CD4-positive, alpha-beta T cell treated with Interleukin-17A for 4 hours (primary cell): ENCODE measurements at regions not wholly inside any gene's neighbourhood (a gene's known extent, or its start where the extent isn't known, plus 50 kb on each side); places are given as distances from the start of the nearest gene placed in this dataset.
"Not testable (repeated sequence)": the region's sequence is repeated elsewhere in the genome, so short reads cannot be mapped to it uniquely, and the experiment has no call there.

Source experiments
- DNase-seq: peaks from one replicate; pipeline ENCODE4 v3.0.0-alpha.2; 2020; ENCODE audit warnings: mixed read lengths

DNA sequence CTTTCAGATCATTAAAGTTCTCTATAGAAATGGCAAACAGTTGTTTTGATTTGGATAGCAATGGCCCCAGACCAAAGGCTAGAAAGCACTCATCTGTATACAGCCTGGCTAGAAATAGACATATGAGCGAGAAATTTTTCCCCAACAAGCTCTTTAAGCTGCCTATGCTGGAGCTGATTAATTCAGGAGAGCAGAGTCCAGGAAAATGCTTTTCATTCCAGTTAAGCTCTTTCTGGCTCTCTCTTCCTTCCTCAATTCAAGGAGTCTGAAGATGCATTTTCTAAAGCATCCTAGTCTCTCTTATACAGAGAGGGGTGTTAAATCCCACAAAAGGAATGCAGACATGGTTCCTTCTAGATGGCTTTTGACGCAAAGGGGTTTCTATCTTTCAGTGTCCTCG is 141.7 kb upstream of the RAI2 start:
- DNase-seq = no peak

DNA sequence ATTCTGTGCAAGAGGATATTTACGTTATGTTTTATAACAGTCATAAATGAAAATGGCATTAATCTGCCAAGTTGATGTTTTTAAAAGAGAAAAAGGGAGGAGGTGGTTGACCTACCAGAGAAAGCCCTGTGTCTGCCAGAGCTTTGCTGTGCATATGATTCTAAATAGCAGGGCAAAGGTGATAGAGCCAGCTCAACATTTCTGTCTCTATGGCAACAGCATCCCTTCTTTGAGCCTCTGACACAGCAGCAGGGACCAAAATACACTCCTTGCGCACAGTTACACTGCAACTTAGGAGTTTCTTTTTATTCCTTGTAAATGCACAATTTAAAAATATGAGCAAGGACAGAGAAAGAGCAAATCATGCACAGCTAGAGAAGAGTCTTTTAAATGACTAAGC is 133.3 kb upstream of the RAI2 start:
- DNase-seq = no peak

GRCh38 chrX:17993062-17993461 is 132.0 kb upstream of the RAI2 start:
- no peak for DNase-seq

DNA sequence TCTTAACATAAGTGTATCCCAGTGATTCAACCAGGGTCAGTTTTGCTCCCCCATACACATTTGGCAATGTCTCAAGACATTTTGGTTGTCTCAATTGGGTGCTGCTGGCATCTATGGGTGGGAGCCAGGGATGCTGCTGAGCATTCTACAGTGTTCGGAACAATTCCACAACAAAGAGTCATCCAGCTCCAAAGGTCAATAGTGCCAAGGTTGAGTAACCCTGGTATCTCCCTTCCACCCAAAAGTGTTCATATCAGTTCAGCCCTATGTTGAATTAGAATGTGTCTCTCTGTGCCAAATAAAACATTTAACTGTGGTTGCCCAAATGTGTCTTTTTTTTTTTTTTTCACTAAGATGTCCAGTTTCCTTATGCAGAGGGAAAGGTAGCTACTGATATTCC is 129.4 kb upstream of the RAI2 start:
- DNase-seq = no peak

DNA sequence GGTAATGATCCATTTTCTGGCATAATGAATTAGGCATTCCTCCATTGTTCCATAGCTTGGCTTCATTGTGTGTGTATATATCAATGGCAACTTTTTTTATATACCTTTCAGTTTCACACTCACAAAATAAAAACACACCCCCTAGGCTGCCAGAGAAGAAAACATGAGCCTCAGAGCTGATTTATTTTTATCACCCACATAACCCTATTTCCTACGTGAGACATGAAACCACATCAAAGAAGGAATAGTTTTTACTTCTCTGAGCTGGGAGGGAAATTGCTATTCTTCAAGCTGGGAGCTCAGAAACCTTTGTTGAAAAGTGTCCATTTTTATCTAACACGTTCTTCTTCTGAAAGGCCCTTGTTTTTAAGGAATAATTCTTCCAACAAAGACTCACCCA is 126.7 kb upstream of the RAI2 start:
- peak; percentile 4 for DNase-seq

DNA sequence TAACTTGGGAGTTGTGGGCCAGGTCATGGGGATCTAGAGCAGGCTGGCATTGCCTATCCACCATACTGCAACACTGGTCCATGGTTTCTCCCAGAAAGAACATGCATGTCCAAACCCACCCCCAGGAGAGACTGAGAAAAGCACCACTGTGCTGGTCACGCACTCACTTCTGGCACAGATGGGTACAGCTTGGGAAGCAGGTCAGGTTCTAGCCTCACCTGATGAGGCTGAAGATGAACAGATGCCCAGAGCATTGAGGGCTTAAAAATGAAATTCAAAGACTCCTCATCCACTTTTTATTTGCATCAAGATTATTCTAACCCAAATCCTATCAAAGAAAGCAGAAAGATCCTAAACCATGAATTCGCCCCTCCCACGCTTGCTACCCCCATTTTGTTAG is 125.9 kb upstream of the RAI2 start:
- no peak for DNase-seq

- no peak for DNase-seq
Measured at GRCh38 chrX:17986440-17986839, 125.3 kb upstream of the RAI2 start.

GRCh38 chrX:17984415-17984814 is 123.3 kb upstream of the RAI2 start:
- DNase-seq = no peak

- no peak for DNase-seq
Measured at GRCh38 chrX:17983389-17983788, 122.3 kb upstream of the RAI2 start.

DNA sequence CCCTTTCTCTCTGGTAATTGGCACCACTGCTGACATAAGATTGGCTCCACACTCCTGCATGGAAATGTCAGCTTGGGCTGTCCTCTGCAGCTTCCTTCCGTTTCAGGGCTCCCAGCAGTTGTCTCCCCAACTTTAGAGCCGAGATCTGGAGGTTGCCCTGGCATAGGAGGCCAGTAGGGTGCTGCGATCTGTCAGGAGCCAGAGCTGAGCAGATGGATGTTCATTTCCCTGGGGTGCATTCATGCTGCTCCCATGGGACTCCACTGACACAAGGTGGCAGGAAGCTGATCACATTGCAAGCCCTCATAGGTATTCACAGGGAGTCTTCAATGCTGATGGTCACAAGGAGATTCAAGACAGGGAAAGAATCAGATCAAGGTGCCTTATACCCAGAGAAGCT is 116.6 kb upstream of the RAI2 start:
- no peak for DNase-seq

DNA sequence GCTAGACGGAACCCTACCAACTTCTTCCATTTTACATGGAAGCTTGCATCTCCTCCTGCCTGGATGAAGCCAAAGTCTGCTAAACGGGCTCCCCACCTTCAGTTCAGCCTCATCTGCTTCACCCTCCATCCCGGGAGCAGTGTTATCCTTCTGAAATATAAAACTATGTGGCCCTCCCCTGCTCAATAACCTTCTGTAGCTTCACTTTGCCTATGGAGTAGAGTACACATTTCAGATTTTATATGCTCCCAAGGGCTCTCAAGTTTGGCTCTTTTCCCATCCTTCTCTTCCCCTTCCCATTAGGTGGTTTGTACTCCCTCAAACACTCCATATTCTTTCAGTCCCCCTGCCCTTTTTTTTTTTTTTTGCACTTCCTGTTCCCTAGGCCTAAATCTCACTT is 115.9 kb upstream of the RAI2 start:
- DNase-seq = no peak

- DNase-seq = not testable (repeated sequence)
Measured at GRCh38 chrX:17975349-17975748, 114.3 kb upstream of the RAI2 start.

DNA sequence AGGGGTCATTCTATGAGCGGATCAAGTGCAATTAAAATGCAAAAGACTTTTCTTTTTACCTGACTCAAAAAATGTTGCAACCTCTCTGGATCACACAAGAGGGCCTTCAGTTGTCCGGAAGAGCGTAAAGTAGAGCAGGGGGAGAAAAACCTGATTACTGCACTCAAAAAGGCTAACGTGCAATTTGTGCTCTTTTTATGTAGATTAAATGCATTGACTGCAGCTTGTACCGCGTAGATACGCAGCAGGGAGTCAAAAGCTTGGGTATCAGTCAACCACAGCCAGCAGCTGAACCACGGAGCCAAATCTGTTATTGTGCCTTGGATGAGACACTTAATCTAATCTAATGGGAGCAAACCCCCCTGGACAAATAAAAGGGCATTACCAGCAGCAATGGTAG is 107.3 kb upstream of the RAI2 start:
- no peak for DNase-seq

DNA sequence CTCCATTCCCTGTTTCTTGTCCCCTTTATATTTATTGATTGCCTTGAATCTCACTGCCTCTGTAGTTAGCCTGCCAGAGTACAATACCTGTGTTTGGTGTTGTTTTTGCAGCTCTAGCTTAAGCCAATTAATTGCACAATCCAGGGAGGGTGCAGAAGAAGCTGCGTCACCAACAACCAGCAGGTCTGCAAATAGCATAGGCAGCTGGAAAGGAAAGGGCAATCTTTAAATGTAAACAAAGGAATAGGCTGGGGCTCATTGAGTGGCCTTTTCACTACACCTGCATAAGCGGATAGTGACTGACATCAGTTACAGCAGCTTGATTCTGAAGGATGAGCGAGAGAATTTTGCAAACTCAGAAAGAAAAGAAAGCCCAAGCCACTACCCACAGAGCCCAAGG is 106.8 kb upstream of the RAI2 start:
- DNase-seq = no peak

DNA sequence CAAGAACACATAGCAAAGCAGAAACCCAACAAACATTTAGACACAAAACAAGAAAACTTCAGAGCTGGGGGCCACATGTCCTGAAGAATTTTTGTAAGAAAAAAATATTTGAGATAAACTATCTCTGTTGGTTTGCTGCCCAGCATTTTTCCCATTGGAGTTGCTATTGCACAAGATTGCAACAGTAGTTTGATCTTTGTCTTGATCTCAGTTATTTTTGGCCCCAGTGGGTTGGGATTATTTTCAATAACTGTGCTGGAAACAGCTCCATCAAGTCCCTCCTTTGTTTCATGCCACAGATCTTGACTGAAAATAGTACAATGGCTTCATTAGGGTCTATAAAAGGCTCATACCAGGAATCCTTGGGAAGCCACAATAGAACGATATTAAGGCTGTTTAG is 103.8 kb upstream of the RAI2 start:
- DNase-seq = no peak

DNA sequence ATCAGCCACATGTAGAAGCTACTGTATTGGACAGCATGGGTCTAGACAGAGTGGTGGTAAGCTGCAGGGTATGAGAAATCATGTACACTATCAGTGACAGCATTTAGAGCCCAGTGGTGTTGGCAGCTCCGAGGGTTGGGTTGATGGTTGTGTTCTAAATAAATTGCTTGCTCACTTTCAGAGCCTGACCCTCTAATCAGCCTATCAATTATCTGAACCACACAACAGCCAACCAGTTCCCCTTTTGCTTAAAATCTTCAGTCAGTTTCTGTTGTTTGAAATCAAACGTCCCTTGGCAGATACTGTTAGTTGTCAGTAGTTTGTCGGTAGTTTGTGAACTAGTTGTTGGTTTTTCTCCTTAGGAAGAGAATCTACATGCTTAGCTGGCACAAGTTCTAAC is 99.8 kb upstream of the RAI2 start:
- no peak for DNase-seq

- DNase-seq = peak; percentile 19
Measured at GRCh38 chrX:17944833-17945497, 83.9 kb upstream of the RAI2 start.

- DNase-seq = not testable (repeated sequence)
Measured at GRCh38 chrX:17941171-17941570, 80.1 kb upstream of the RAI2 start.

- no peak for DNase-seq
Measured at GRCh38 chrX:17939724-17940123, 78.6 kb upstream of the RAI2 start.

GRCh38 chrX:17933856-17934255 is 72.8 kb upstream of the RAI2 start:
- DNase-seq = no peak

DNA sequence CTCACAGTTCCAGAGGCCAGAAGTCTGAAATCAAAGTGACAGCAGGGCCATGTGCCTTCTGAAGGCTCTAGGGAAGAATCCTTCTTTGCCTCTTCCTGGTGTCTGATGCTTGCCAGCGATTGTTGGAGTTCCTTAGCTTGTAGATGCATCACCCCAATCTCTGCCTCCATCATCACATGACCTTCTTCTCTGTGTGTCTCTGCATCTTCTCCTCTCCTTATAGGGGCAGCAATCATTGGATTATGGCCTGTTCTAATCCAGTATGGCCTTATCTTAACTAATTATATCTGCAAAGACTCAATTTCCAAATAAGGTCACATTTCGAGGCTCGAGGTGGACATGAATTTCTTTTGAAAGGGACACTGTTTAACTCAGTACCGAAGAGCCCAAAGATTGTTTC is 71.7 kb upstream of the RAI2 start:
- DNase-seq = no peak

DNA sequence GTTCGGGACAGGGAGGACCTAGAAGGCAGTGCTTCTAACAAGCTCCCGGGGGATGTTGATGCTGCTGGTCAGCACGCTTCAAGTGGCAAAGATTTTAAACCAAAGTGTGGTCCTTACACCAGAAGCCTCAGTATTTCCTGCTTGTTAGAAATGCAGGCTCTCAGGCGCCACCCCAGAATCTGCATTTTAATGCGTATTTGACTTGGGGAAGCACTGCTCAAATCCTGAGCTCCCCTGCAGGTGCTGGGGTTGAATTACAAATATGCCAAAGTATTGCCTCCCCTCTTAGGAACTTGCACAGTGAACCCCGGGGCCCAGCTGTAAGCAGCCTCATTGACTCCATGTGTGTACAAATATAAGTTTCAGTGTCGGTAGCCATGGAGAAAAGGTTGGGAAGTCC is 70.8 kb upstream of the RAI2 start:
- DNase-seq = no peak

GRCh38 chrX:17930850-17931249 is 69.8 kb upstream of the RAI2 start:
- DNase-seq = no peak

DNA sequence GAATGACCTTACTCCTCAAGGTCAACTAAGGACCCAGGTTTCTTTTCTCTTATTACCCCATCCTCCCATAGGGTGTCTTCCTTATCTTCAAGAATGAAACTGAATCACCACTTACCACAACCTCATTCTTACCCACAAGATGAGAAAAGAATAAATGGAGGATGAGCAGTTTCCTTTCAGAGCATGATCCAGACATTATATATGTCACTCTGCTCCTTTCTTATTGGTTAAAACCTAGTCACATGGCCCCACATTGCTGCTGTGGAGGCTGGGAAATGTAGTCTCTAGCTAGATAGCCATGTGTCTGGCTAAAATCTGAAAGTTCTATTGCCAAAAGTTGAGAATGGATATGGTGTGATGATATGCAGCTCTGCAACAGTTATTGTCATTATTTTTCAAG is 62.4 kb upstream of the RAI2 start:
- DNase-seq = no peak

DNA sequence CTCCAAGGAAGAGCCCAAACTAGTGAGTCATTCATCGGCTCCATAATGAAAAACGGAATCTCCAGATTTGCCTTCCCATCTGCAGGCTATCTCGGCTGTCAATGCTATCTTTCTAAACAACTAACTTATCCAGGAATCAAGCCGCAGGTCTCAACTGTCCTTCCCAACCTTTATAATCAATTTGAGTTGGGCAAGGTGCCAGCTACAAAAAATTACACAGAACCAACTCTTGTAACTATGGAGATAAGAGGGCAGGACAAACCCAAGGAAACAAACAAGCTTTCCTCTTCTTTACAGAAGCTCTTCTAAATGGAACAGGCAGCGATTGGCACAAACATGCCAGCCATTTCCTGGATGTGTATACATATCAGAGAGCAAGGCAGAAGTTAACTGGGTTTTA is 61.2 kb upstream of the RAI2 start:
- no peak for DNase-seq
